A204.1 (cell line): ENCODE measurements at regions not wholly inside any gene's neighbourhood (a gene's known extent, or its start where the extent isn't known, plus 50 kb on each side); places are given as distances from the start of the nearest gene placed in this dataset.
A peak's percentile ranks its signal among the peaks of the same experiment; 100 is the strongest.
"Not testable (repeated sequence)": the region's sequence is repeated elsewhere in the genome, so short reads cannot be mapped to it uniquely, and the experiment has no call there.

ENCODE experiments used
- FAIRE-seq: peaks from 2 replicates; lab custom pipeline; 2012; peaks lifted over from hg19 to GRCh38; lab: Jason Lieb, UNC

- FAIRE-seq, result no peak
These were observed 295.4 kb upstream of the USP25 start for GRCh38 chr21:15434163-15434905.

GRCh38 chr21:15436031-15436430, 293.8 kb upstream of the USP25 start:
- FAIRE-seq, result no peak

DNA sequence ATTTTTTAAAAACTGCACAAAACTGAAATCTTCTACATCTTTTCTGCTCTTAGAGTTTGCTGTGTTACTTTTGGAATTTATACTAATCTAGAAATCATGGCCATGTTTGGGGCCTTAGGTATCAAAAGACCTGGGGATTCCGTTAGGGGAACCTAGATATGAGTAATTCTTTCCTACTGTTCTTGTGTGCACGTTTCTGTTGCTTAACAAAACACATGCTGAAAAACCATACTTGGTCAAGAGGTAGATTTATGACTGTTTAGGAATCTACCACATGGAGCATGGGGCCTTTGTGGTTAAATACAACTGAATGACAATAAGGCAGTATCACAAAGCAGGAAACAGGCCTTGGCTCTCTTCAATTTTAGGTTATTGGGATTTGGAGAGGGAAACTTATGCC, 291.9 kb upstream of the USP25 start:
- no peak for FAIRE-seq

- FAIRE-seq, result no peak
These were observed 290.1 kb upstream of the USP25 start for GRCh38 chr21:15439726-15440125.

- FAIRE-seq, result no peak
These were observed 288.7 kb upstream of the USP25 start for GRCh38 chr21:15441060-15441493.

DNA sequence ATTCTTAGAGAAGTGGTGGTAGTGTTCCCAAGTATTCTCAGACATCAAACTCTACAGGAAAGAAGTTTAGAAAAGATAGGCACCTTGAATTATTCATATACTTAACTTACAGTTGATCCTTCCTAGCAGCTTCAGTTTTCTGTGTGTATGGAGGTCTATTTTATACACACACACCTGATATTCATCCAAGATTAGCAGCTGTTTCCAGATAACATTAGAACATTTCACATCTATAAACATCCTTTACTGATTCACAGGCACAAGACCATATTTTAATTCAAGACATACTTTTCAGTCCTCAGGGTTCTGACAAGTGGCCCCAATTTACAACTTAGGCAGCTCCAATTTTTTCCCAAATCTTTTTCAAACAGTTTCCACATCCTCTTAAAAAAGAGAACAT, 287.8 kb upstream of the USP25 start:
- no peak for FAIRE-seq

- no peak for FAIRE-seq
These were observed 286.9 kb upstream of the USP25 start for GRCh38 chr21:15442743-15443469.

DNA sequence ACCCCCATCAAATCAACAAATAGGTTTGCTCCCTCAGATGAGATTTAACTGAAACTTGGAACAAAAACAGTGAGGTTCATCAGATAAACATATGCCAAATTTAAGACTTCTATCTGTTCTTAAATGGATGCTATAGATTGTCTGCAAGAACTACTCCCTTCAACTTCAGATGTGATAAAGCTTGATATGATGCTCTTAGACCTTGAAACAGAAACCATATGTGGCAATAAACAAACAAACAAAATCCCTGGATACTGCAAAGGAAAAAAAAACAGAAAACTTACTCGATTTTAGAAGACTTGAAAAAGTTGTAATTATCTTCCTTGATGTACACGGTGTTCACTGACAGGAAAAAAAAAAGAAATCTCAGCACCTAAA, 286.1 kb upstream of the USP25 start:
- FAIRE-seq, result no peak

- FAIRE-seq, result no peak
These were observed 285.4 kb upstream of the USP25 start for GRCh38 chr21:15444118-15444960.

DNA sequence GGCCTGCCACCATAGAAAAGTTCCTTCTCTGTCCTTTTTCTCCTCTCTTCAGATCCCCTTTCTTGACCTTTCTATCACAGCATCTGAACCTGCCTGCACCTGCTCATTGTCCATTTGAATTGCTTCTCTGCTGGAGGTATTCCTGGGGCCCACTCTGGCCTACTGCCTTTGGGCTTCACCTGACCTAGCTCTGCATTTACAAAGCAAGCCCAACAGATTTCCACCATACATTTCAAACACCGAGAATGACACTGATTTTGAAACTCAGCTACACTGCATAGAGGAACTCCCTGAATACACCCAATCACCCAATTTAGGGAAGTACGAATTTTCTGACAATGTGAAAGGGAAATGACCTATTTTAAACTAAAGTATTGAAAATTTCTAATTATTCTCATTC, 284.5 kb upstream of the USP25 start:
- FAIRE-seq, result no peak

- no peak for FAIRE-seq
These were observed 283.6 kb upstream of the USP25 start for GRCh38 chr21:15446223-15446622.

DNA sequence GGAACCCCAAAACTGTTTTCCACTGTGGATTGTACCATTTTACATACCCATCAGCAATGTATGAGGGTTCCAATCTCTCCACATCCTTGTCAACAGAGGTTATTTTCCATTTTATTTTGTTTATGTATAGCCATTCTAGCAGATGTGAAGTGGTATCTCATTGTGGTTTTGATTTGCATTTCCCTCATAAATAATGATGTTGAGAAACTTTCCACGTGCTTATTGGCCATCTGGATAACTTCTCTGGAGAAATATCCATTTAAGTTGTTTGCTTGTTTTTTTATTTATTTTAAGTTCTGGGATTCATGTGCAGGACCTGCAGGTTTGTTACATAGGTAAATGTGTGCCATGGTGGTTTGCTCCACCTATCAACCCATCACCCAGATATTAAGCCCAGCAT, 280.2 kb upstream of the USP25 start:
- FAIRE-seq, result no peak

GRCh38 chr21:15453261-15453660, 276.5 kb upstream of the USP25 start:
- no peak for FAIRE-seq

DNA sequence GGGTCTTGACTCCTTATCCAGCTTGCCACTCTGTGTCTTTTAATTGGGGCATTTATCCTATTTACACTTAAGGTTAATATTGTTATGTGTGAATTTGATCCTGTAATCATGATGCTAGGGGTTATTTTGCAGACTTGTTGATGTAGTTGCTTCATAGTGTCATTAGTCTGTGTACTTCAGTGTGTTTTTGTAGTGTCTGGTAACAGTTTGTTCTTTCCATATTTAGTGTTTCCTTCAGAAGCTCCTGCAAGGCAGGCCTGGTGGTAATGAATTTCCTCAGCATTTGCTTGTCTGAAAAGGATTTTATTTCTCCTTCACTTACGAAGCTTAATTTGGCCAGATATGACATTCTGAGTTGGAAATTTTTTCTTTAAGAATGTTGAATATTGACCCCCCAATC, 276.0 kb upstream of the USP25 start:
- not testable (repeated sequence) for FAIRE-seq

GRCh38 chr21:15454931-15455330, 274.9 kb upstream of the USP25 start:
- FAIRE-seq, result not testable (repeated sequence)

DNA sequence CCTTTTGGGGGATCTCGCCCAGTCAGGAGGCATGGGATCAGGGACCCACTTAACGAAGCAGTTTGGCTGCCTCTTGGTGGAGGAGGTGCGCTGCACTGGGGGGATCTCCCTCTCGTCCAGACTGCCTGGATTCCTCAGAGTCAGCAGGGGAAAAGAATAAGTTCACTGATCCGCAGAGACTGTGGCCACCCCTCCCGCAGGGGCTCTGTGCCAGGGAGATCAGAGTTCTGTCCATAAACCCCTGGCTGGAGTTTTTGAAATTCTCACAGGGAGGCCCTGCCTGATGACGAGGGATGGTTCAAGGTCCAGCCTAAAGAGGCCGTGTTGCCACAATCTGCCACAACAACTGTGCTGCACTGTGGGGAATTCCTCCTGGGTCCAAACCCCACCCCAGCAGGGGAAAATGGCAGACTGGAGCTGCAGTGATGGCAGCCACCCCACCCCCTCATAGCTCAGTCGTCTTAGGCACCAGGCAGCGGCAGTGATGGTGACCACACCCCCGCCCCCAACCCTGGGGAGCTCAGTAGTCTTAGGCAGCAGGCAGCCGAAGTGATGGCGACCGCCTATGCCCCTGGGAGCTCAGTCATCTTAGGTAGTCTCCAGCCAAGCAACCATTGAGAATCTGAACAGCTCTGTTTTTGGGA, 273.8 kb upstream of the USP25 start:
- FAIRE-seq, result no peak

DNA sequence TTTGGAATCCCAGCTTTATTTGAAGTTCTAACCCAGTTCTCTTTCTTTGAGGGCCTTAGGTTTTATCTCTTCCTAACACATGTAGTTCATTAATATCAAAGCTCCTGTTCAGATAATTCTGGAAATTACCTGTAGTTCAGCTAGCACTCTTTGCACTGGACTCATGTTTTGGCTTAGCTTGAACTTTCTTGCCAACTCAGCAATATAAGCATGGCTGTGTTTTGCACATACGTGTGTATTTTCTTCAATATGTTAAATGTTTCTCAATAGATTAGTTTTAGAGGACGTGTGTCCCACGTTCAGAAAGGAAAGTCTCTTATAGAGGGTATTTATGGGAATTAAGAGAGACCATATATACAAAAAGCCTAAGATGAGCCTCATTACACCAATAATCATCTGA, 271.8 kb upstream of the USP25 start:
- FAIRE-seq, result no peak

DNA sequence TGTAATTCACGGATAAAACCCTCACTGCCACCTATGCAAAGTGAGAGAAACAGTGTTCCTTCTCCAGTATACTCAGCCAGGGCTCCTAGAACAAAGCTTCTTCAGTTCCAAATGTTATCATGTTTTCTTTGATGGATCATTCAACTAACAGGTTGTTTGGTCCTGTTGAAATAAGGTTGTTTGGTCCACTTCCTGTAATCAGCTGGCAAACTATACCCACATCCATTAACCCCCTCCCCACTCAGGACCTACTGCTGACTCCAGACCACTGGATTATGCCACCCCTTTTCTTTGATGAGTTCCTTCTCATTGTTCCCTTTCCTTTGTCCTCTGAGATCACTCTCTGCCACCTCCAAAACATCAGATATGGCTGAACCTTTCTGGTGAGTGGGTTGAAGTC, 267.7 kb upstream of the USP25 start:
- FAIRE-seq, result no peak

- peak; percentile 92 for FAIRE-seq
These were observed 263.5 kb upstream of the USP25 start for GRCh38 chr21:15466329-15466728.

DNA sequence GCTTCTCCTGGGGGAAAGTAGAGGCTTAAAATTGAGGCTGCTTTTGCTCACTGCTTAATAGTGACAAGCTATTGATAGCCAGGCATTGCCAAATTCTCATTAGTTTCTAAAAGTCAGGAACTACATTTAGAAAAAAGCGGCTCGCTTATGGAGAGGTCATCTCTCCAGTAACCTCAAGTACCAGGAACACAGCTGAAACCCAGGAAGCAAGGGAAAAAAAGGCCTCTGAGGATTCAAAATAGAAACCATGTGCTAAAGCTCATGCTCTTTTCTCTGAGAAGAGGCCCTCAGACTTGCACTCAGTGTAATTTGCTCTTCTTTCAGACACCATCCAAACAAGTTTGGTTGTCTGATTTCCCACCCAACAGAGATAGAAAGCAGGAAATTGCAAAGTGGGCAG, 261.4 kb upstream of the USP25 start:
- FAIRE-seq, result no peak

GRCh38 chr21:15472108-15473040, 257.4 kb upstream of the USP25 start:
- no peak for FAIRE-seq
